Esophagus muscularis mucosa (tissue), 3 donors: ENCODE measurements at regions not wholly inside any gene's neighbourhood (a gene's known extent, or its start where the extent isn't known, plus 50 kb on each side); places are given as distances from the start of the nearest gene placed in this dataset.

Source experiments
- POLR2A ChIP-seq: fragments of 450-650 bp; IDR thresholded peaks from one replicate; pipeline ENCODE4 v1.6.1; 2017; ENCODE audit warnings: antibody characterized with exemption, moderate library complexity, mild to moderate bottlenecking, low read depth
- TF ChIP-seq, protein P1 (sequence below), 3 experiments: fragments of 200-600 bp in 2 of 3; fragments of 450-650 bp in 1 of 3; sonication (generic) in 2 of 3; IDR thresholded peaks; one replicate each; pipeline ENCODE4 v1.5.1; 2017 to 2019; ENCODE audit warnings: antibody characterized with exemption in 3 of 3, mild to moderate bottlenecking in 2 of 3, moderate library complexity in 1 of 3

DNA sequence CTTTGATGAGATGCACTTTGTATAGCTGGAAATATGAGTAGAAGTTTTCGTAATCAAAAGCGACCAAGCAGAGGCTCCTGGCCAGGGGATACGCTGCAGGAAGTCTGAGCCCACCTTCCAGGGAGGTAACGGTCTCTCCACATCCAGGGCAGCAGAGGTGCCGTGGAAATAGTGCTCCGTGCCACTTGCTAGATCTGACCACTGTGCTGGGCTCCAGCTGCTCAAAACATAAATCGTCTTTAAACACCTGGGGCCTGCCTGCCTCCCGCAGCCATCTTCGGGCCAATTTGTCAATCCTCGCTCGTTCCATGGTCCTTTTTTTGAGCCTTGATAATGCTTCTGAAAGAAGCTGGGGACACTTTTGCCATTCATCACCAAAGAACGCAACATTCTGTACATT is 445.0 kb downstream of the ZNF536 start:
- TF ChIP-seq, protein P1, sequence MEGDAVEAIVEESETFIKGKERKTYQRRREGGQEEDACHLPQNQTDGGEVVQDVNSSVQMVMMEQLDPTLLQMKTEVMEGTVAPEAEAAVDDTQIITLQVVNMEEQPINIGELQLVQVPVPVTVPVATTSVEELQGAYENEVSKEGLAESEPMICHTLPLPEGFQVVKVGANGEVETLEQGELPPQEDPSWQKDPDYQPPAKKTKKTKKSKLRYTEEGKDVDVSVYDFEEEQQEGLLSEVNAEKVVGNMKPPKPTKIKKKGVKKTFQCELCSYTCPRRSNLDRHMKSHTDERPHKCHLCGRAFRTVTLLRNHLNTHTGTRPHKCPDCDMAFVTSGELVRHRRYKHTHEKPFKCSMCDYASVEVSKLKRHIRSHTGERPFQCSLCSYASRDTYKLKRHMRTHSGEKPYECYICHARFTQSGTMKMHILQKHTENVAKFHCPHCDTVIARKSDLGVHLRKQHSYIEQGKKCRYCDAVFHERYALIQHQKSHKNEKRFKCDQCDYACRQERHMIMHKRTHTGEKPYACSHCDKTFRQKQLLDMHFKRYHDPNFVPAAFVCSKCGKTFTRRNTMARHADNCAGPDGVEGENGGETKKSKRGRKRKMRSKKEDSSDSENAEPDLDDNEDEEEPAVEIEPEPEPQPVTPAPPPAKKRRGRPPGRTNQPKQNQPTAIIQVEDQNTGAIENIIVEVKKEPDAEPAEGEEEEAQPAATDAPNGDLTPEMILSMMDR (IDR thresholded peaks at IDR 0.05): no peak
- no peak for TF ChIP-seq POLR2A
